ENCODE measurements at regions not wholly inside any gene's neighbourhood (a gene's known extent, or its start where the extent isn't known, plus 50 kb on each side); places are given as distances from the start of the nearest gene placed in this dataset.

DNA sequence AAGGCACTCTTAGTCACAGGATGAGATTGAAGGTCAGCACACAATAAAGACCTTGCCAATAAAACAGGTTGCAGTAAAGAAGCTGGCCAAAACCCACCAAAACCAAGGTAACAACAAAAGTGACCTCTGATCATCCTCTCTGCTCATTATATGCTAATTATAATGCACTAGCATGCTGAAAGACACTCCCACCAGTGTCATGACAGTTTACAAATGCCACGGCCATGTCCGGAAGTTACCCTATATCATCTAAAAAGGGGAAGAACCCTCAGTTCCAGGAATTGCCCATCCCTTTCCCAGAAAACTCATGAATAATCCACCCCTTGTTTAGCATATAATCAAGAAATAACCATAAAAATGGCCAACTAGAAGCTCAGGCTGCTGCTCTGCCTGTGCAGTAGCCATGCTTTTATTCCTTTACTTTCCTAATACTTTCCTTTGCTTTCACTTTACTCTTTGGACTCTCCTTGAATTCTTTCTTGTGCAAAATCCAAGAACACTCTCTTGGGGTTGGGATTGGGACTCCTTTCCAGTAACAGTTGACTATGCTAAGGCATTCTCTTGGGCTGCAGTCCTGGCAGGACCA is 527.3 kb upstream of the MAP3K7 start:
- H3K4me1 ChIP-seq (ENCODE audit: control insufficient read depth, insufficient read depth, low read length) = no peaks in the 10 kb centered on the region

DNA sequence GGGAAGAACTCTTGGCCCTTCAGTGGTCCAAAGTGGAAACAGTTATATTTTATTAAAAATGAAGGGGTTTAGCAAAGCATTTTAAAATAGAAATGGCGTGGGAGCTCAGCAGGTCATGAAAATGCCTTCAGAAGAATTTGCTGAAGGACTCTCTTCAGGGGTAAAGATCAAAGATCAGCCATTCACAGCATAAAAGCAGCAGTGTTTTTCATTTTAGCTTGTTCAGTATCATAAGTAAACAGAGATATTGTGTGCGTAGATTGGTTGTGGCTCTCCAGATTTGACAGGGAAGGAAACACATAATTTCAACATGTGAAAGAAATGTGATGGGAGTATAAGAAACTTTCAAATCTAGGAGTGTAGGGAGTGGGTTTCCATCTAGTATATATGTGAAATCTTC is 519.2 kb upstream of the MAP3K7 start:
- WGBS (ENCODE audit: insufficient coverage, insufficient read length) = no CpG with 5 or more reads among the region's 2 CpGs
- Histone ChIP-seq H3K4me1 (ENCODE audit: control insufficient read depth, insufficient read depth, low read length) (no peaks in the 10 kb centered on the region), H3K9me3 (ENCODE audit: control insufficient read depth, insufficient read depth, low read length) (no peaks in the 10 kb centered on the region), H3K36me3 (ENCODE audit: control insufficient read depth, insufficient read depth, low read length) (no peaks in the 10 kb centered on the region), H3K4me3 (ENCODE audit: low read length) (no peak overlapping the region), H3K27me3 (ENCODE audit: control insufficient read depth, insufficient read depth, low read length) (no peaks in the 10 kb centered on the region), H3K27ac (ENCODE audit: low read length) (no peak overlapping the region)
- no peak for DNase-seq (ENCODE audit: low read depth, low spot score)

More for the DNA sequence above, 527.3 kb upstream of the MAP3K7 start:
- H3K4me3 ChIP-seq (ENCODE audit: low read length) = no peak overlapping the region
- no CpG with 5 or more reads among the region's 2 CpGs for WGBS (ENCODE audit: insufficient coverage, insufficient read length)
- no peaks in the 10 kb centered on the region for H3K9me3 ChIP-seq (ENCODE audit: control insufficient read depth, insufficient read depth, low read length)
- no peaks in the 10 kb centered on the region for H3K27me3 ChIP-seq (ENCODE audit: control insufficient read depth, insufficient read depth, low read length)
- H3K36me3 ChIP-seq (ENCODE audit: control insufficient read depth, insufficient read depth, low read length) = no peaks in the 10 kb centered on the region
- no peak overlapping the region for H3K27ac ChIP-seq (ENCODE audit: low read length)
- DNase-seq (ENCODE audit: low read depth, low spot score) = no peak

DNA sequence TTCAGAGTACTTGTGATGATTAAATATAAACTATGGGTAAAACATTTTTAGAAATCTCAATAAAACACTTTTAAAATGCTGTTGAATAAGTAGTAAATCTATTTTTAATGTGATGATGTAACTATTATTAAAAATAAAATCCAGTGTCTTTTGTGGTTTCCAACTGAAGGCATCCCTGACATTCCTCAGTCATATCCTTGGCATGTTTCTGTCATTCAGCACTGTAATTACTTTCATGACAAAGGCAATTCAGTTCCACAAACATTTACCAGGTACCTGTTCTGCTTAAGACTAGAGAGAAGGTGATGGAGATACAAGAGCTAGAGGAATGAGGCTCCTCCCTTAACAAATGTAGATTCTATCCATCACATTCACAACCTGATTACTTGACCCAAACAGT is 518.7 kb upstream of the MAP3K7 start:
- no peak overlapping the region for H3K27ac ChIP-seq (ENCODE audit: low read length)

DNA sequence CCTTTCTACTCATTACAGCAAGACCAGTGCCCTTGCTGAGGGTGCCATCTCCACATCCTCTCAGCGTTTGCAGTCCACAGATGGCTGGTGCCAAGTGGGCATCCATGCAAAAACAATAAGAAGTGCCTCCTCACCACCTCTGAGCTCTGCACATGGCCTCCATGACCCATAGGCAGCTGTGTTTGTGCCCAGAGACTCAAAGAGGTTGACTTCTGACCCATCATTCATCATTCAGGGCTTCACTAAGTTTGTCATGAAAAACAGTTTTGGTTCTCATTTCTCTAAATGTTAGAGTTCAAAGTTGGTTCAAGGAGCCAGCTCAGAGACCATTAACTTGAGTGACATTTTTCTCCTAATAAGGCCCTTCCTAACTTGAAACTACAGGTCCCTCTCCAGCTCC is 512.6 kb upstream of the MAP3K7 start:
- no CpG with 5 or more reads among the region's 1 CpG for WGBS (ENCODE audit: insufficient coverage, insufficient read length)
- no peak overlapping the region for H3K4me3 ChIP-seq (ENCODE audit: low read length)
- no peaks in the 10 kb centered on the region for H3K27me3 ChIP-seq (ENCODE audit: control insufficient read depth, insufficient read depth, low read length)
- H3K4me1 ChIP-seq (ENCODE audit: control insufficient read depth, insufficient read depth, low read length) = no peaks in the 10 kb centered on the region
- no peak overlapping the region for H3K27ac ChIP-seq (ENCODE audit: low read length)
- DNase-seq (ENCODE audit: low read depth, low spot score) = no peak
- no peaks in the 10 kb centered on the region for H3K9me3 ChIP-seq (ENCODE audit: control insufficient read depth, insufficient read depth, low read length)
- H3K36me3 ChIP-seq (ENCODE audit: control insufficient read depth, insufficient read depth, low read length) = no peaks in the 10 kb centered on the region

More for the DNA sequence above, 518.7 kb upstream of the MAP3K7 start:
- no peak for DNase-seq (ENCODE audit: low read depth, low spot score)
- no peaks in the 10 kb centered on the region for H3K4me1 ChIP-seq (ENCODE audit: control insufficient read depth, insufficient read depth, low read length)
- H3K9me3 ChIP-seq (ENCODE audit: control insufficient read depth, insufficient read depth, low read length) = no peaks in the 10 kb centered on the region
- H3K27me3 ChIP-seq (ENCODE audit: control insufficient read depth, insufficient read depth, low read length) = no peaks in the 10 kb centered on the region
- H3K4me3 ChIP-seq (ENCODE audit: low read length) = no peak overlapping the region
- no peaks in the 10 kb centered on the region for H3K36me3 ChIP-seq (ENCODE audit: control insufficient read depth, insufficient read depth, low read length)

DNA sequence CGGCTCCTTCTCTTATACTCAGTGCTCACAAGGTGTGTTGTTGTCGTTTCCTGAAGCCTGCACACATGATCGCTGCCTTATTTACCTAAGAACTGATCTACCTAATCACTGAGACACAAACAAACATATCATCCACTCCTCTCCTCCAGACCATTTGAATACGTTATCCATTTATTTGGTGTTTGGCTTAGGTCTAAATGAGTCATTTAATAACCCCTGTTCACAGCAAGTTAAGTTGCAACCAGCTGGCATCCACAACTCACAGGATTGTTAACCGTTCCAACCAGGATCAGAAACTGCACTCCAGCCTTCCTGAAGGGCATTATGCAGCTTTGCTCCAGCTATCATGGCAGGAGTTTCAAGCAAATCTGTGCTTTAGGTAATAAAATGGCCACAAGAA is 511.1 kb upstream of the MAP3K7 start:
- Histone ChIP-seq H3K27ac (ENCODE audit: low read length) (no peak overlapping the region), H3K9me3 (ENCODE audit: control insufficient read depth, insufficient read depth, low read length) (no peaks in the 10 kb centered on the region), H3K27me3 (ENCODE audit: control insufficient read depth, insufficient read depth, low read length) (no peaks in the 10 kb centered on the region), H3K36me3 (ENCODE audit: control insufficient read depth, insufficient read depth, low read length) (no peaks in the 10 kb centered on the region), H3K4me3 (ENCODE audit: low read length) (no peak overlapping the region), H3K4me1 (ENCODE audit: control insufficient read depth, insufficient read depth, low read length) (no peaks in the 10 kb centered on the region)
- WGBS (ENCODE audit: insufficient coverage, insufficient read length) = no CpG with 5 or more reads among the region's 5 CpGs
- no peak for DNase-seq (ENCODE audit: low read depth, low spot score)

DNA sequence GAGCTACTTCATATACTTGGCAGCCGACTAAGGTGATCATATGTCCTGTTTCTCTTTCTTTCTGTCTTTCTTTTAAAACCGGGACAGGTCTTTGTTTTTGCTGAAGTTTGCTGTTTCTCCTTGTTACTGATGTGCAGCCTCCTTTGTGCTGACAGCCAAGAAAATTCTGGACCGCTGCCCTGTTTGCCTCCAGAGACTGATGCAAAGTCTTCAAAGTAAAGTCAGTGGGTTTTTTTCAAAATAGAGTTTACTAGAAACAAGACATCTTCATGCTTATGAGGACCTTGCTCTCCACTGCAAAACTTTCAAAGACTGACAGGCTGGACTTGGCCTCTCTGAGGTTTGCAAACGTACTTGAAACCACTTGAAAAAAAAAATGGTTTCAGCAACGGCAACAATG is 510.5 kb upstream of the MAP3K7 start:
- Histone ChIP-seq H3K27me3 (ENCODE audit: control insufficient read depth, insufficient read depth, low read length) (no peaks in the 10 kb centered on the region), H3K4me3 (ENCODE audit: low read length) (no peak overlapping the region), H3K27ac (ENCODE audit: low read length) (no peak overlapping the region), H3K36me3 (ENCODE audit: control insufficient read depth, insufficient read depth, low read length) (no peaks in the 10 kb centered on the region), H3K4me1 (ENCODE audit: control insufficient read depth, insufficient read depth, low read length) (no peaks in the 10 kb centered on the region), H3K9me3 (ENCODE audit: control insufficient read depth, insufficient read depth, low read length) (no peaks in the 10 kb centered on the region)
- no CpG with 5 or more reads among the region's 5 CpGs for WGBS (ENCODE audit: insufficient coverage, insufficient read length)
- no peak for DNase-seq (ENCODE audit: low read depth, low spot score)

DNA sequence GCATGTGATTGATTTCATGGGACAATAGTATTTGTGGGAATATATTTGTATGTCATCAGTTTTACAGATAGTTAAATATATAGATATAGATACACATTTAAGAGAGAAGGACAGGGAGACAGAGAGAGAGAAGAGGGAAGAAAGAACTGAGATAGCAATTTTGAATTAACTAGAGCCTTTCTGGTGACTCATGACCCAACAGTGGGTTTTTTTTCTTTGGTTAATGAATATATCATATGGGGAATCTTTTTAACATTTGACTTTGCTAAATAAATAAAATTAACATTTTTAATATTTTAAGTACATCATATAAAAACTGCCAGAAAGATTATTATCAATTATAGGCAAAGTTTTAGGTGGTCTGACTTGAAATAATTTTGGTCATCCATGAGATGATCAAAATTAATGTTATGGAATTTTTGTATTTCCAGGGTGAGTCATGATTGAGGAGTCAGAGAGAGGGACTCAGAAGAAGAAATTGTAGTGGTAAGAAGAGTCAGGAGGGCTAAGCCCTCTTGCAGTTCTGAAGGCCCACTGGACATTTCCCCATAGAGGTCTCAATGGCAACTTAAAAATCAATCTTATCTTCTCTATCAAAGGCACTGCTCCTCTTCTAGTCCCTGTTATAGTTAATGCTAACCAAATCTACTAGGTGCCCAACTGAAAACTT is 508.1 kb upstream of the MAP3K7 start:
- no peaks in the 10 kb centered on the region for H3K4me1 ChIP-seq (ENCODE audit: control insufficient read depth, insufficient read depth, low read length)
- DNase-seq (ENCODE audit: low read depth, low spot score) = no peak
- H3K27ac ChIP-seq (ENCODE audit: low read length) = no peak overlapping the region
- no peaks in the 10 kb centered on the region for H3K9me3 ChIP-seq (ENCODE audit: control insufficient read depth, insufficient read depth, low read length)
- H3K36me3 ChIP-seq (ENCODE audit: control insufficient read depth, insufficient read depth, low read length) = no peaks in the 10 kb centered on the region
- no peak overlapping the region for H3K4me3 ChIP-seq (ENCODE audit: low read length)
- H3K27me3 ChIP-seq (ENCODE audit: control insufficient read depth, insufficient read depth, low read length) = no peaks in the 10 kb centered on the region

DNA sequence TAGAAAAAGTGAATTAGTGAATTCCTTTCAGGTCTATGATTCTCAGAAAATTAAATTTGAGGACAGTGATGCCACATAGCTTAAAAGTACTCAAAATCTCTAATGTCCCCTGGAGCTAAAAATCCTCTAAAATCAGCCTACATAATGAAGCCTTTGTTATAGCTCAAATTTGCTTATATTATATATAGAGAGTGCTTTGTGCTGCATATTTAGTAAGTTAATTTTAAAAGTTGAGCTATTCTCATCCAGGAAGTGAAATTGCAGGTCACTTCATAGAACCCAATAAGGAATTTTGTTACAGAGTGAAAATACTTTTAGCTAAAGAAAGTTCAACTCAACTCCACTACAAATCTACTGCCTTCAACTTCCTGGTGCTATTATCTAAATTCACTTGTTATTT is 507.5 kb upstream of the MAP3K7 start:
- Histone ChIP-seq H3K9me3 (ENCODE audit: control insufficient read depth, insufficient read depth, low read length) (no peaks in the 10 kb centered on the region), H3K4me1 (ENCODE audit: control insufficient read depth, insufficient read depth, low read length) (no peaks in the 10 kb centered on the region), H3K27me3 (ENCODE audit: control insufficient read depth, insufficient read depth, low read length) (no peaks in the 10 kb centered on the region), H3K27ac (ENCODE audit: low read length) (no peak overlapping the region), H3K36me3 (ENCODE audit: control insufficient read depth, insufficient read depth, low read length) (no peaks in the 10 kb centered on the region), H3K4me3 (ENCODE audit: low read length) (no peak overlapping the region)
- DNase-seq (ENCODE audit: low read depth, low spot score) = no peak

DNA sequence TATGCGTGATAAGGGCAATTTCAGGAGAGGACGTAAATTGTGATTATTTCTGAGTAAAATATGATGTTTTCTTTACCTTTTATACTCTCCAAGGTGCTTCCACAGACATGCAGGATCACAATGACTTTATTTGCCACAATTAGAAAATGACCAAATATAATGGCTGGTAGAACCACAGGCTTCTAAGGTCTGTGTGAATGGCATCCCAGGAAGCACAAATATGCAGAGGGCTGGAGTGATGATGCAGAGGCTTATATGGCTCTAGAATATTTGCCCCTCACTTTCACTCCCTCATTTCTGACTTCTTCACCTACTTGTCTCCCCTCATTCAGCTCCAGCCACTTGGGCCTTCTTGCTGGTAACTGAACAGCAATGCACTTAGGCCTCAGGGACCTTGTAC is 502.1 kb upstream of the MAP3K7 start:
- WGBS (ENCODE audit: insufficient coverage, insufficient read length) = no CpG with 5 or more reads among the region's 2 CpGs
- Histone ChIP-seq H3K4me1 (ENCODE audit: control insufficient read depth, insufficient read depth, low read length) (peaks cover 4% of the 10 kb centered on the region; the same call in 1 of the 2 replicates), H3K9me3 (ENCODE audit: control insufficient read depth, insufficient read depth, low read length) (no peaks in the 10 kb centered on the region), H3K27ac (ENCODE audit: low read length) (no peak overlapping the region), H3K27me3 (ENCODE audit: control insufficient read depth, insufficient read depth, low read length) (no peaks in the 10 kb centered on the region), H3K4me3 (ENCODE audit: low read length) (no peak overlapping the region), H3K36me3 (ENCODE audit: control insufficient read depth, insufficient read depth, low read length) (no peaks in the 10 kb centered on the region)
- DNase-seq (ENCODE audit: low read depth, low spot score) = no peak

DNA sequence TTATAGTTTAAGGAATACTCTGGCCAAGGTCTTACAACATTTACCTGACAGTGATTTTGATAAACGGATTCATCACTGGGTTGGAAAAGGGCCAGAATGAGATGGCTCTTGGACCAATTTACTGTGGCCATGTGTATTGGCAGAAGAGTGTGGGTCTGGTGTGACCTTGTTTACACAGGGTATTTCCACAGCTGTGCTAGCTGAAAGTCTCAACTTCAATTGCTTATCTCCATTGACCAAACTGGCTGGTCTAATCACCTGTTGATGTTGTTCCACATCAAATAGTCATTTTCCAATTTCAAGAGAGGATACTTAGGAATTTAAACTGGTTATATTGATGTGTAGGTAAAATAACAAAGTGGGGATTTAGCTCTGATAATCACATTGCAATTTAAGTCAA is 501.6 kb upstream of the MAP3K7 start:
- H3K27ac ChIP-seq (ENCODE audit: low read length) = no peak overlapping the region
- H3K36me3 ChIP-seq (ENCODE audit: control insufficient read depth, insufficient read depth, low read length) = no peaks in the 10 kb centered on the region
- no peak for DNase-seq (ENCODE audit: low read depth, low spot score)
- no peak overlapping the region for H3K4me3 ChIP-seq (ENCODE audit: low read length)
- WGBS (ENCODE audit: insufficient coverage, insufficient read length) = no CpG with 5 or more reads among the region's 1 CpG
- H3K27me3 ChIP-seq (ENCODE audit: control insufficient read depth, insufficient read depth, low read length) = no peaks in the 10 kb centered on the region
- no peaks in the 10 kb centered on the region for H3K9me3 ChIP-seq (ENCODE audit: control insufficient read depth, insufficient read depth, low read length)
- peaks cover 4% of the 10 kb centered on the region; the same call in 1 of the 2 replicates for H3K4me1 ChIP-seq (ENCODE audit: control insufficient read depth, insufficient read depth, low read length)

DNA sequence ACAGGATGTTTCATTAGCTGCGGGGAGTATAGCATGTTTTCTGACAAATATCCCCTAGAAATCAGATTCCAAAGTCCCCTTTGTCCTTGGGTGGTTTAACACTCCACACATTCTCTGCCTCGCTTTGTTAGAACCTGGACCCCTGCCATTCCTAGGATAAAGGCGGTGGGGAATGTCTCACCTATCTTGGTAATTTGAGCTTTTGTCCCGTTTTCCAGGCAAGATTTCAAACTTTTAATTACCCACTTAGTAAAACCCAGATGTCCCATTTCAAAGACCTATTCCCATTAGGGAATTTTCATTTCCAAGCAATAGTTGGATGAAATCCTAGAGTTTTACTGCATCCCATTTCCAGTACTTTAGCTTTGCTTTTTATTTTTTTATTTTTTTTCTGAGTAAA is 501.0 kb upstream of the MAP3K7 start:
- H3K27ac ChIP-seq (ENCODE audit: low read length) = no peak overlapping the region
- peak; percentile 25 for DNase-seq (ENCODE audit: low read depth, low spot score)
- no peaks in the 10 kb centered on the region for H3K9me3 ChIP-seq (ENCODE audit: control insufficient read depth, insufficient read depth, low read length)
- no peak overlapping the region for H3K4me3 ChIP-seq (ENCODE audit: low read length)
- WGBS (ENCODE audit: insufficient coverage, insufficient read length) = no CpG with 5 or more reads among the region's 4 CpGs
- no peaks in the 10 kb centered on the region for H3K27me3 ChIP-seq (ENCODE audit: control insufficient read depth, insufficient read depth, low read length)
- H3K36me3 ChIP-seq (ENCODE audit: control insufficient read depth, insufficient read depth, low read length) = no peaks in the 10 kb centered on the region
- H3K4me1 ChIP-seq (ENCODE audit: control insufficient read depth, insufficient read depth, low read length) = peaks cover 5% of the 10 kb centered on the region; the same call in 1 of the 2 replicates

Data from iPS DF 6.9 (cell line).